ENCODE measurements at regions not wholly inside any gene's neighbourhood (a gene's known extent, or its start where the extent isn't known, plus 50 kb on each side); places are given as distances from the start of the nearest gene placed in this dataset.
A peak's percentile ranks its signal among the peaks of the same experiment; 100 is the strongest.
"Not testable (repeated sequence)": the region's sequence is repeated elsewhere in the genome, so short reads cannot be mapped to it uniquely, and the experiment has no call there.

GRCh38 chr4:187666697-187667494 is 328.7 kb upstream of the ZFP42 start:
- DNase-seq: peak; percentile 65

DNA sequence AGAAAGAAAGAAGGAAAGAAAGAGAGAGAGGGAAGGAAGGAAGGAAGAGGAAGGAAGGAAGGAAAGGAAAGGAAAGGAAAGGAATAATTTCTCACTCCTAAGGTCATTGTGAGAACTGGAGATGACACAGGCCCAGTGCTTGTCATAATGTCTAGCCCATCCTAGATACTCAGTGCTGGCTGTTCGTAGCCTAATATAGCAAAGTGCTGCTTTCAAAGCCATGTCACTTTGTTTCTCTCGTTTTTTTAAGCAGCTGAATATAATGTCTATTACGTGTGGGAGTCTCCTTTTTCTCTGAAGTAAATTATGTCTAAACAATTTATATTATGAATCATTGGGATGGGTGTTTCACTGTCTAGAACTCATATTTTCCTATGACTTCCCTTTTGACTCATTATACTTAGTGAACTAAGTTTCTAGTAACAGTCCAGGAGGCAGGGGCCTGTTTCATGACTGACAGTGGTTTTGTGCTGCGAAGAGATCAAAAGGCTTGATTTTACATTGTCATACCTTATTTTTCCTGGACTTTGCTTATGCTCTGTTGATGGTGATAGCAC is 327.0 kb upstream of the ZFP42 start:
- DNase-seq: no peak

DNA sequence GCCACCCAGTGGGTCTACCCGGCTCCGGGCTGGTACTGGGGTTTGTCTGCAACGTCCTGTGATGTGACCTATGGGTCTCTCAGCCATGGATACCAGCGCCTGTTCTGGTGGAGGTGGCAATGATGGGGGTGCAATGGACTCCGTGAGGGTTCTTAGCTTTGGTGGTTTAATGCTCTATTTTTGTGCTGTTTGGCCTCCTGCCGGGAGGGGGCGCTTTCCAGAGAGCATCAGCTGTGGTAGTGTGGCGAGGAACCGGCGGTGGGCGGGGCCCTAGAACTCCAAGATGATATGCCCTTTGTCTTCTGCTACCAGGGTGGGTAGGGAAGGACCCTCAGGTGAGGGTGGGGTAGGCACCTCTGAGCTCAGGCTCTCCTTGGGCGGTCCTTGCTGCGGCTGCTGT is 324.1 kb upstream of the ZFP42 start:
- not testable (repeated sequence) for DNase-seq

DNA sequence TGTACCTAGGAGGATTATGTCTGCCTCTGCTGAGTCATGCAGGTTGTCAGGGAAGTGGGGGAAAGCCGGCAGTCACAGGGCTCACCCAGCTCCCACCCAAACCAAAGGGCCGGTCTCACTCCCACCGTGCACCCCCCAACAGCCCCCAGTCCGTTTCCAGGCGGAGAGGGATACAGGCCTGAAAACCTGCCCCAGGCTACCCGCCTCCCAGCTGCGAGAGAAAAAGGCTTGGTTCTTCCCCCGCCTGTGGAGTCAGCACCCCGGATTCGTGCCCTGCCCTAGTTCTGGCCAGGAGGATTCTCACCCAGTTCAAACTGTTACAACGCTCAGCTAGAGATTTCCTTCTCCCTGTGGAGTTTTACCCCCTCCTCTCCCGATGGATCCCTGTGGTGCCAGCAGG is 323.6 kb upstream of the ZFP42 start:
- not testable (repeated sequence) for DNase-seq

DNA sequence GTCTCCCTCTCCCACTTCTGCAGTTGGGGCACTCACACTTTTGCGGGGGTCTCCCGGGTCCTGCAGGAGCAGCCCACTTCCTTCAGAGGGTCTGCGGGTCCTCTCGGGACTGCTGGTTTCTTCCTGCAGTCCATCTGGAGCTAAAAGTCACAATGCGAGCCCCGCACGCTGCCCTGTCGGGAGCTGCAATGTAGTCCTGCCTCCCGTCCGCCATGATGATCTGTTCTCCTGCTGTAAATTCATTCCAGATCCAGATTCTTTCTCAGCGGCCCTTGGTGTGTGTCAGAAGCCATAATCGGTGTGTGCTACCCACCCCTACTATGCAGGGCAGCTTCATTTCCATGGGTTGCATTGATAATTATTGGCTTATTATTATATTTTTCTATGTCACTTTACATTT is 323.0 kb upstream of the ZFP42 start:
- not testable (repeated sequence) for DNase-seq

GRCh38 chr4:187679450-187679849 is 316.1 kb upstream of the ZFP42 start:
- DNase-seq: no peak

DNA sequence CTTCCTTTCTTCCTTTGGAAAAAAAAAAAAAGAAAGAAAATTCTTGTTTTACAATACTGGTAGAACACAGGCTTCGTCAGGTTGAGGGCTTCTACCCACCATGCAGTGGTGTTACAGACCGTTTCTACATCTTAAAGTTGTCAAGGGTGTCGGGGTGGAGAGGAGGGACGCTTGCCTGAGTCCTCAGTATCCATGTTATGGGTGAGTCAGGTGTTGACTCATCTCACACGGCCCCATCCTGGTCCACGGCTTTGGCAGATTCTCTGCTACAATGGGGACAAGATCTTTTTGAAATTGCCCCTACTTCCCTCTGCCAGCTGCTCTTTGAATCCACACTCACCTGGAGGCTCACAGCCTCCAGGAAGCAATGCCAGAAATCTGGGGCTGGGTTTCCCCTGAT is 310.3 kb upstream of the ZFP42 start:
- no peak for DNase-seq

DNA sequence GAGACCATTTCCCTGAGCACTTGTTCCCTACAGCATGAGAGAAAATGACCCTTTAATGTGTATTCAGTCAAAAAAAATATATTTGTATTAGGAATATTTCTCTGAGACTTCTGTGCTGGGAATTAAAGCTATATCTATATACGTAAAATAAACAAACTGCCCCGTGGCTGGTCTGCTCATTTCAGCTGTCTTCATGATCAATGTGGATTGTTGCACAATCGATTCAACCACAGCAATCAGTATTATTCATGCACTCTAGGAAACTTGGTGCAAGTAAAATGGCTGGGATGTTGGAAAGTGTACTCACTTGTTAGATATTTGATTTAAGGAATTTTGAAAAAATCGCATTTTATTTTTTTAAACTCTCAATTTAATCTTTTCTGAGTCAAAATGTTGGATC is 307.9 kb upstream of the ZFP42 start:
- no peak for DNase-seq

DNA sequence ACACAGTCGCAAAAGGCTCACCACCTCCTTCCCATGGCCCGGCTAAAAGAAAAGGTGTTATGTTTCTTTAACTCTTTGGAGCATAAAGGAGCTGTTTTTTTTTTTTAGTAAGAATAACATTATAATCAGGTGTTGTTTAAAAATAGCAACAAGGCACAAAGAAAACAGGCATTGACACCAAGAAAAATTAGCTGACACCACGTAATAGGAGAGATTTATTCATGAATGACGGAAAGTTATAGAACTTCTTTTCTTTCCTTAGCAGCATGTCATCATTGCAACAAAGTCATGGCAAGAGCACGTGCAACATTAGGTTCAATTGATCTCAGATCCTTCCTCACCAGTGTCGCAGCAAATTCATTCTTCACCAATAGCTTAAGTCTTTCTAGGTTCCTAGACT is 302.9 kb upstream of the ZFP42 start:
- DNase-seq: no peak

- not testable (repeated sequence) for DNase-seq
Measured at GRCh38 chr4:187695531-187695930, 300.0 kb upstream of the ZFP42 start.

GRCh38 chr4:187711586-187711985 is 284.0 kb upstream of the ZFP42 start:
- no peak for DNase-seq

DNA sequence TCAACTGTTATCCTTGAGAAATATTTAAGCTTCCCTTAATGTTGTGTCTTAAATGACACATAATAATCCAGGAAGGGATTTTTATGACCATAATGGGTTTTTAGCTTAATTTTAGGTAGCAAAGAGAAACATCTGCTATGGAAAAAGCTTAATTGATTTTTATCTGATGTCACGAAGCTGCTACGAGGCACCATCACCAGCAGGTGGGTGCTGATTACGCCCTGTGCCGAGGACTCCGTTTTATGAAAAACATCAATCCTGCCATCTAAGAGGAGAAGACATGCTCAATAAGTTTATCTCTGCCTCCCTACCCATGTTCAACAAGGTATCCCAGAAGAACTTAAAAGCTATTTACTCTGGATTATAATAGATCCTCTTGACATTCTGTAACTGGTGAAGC is 280.6 kb upstream of the ZFP42 start:
- DNase-seq: no peak

DNA sequence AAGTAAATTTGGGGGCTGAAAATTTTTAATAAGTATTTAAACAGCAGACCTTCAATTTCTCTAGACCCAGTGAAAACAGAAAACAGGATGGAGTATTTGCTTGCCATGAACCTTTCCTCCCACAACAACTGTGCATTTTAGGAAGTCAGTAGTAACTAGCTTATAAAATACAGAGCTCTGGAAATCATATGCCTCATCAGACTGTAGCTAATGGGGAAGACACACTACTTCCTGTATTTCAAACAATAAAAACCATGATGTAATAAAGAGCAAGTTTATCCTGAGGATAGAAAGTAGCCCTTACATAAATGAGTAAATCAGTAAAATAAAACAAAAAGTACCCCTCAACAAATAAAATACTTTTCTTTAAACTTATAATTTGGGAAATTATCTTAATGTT is 280.1 kb upstream of the ZFP42 start:
- DNase-seq: no peak

- DNase-seq: peak; percentile 37
Measured at GRCh38 chr4:187724456-187724855, 271.1 kb upstream of the ZFP42 start.

DNA sequence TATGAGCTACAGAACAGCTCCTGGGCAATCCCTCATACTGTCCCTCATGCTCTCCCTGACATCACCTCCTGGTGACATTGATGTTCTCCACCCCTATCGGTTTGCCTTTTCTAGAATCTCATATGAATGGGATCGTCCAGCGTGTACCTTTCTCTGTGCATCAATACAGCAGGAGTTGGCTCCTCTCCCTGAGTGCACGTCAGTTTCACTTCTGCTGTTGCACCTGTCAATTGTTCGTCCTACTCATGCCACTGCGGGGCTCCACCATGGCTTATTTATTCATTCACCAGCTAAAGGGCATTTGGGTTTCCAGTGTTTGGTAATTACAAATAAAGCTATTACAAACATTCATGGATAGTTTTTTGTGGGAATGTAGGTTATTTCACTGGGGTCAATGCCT is 269.1 kb upstream of the ZFP42 start:
- DNase-seq: no peak

GRCh38 chr4:187732524-187732923 is 263.0 kb upstream of the ZFP42 start:
- no peak for DNase-seq

GRCh38 chr4:187739771-187740170 is 255.8 kb upstream of the ZFP42 start:
- no peak for DNase-seq

DNA sequence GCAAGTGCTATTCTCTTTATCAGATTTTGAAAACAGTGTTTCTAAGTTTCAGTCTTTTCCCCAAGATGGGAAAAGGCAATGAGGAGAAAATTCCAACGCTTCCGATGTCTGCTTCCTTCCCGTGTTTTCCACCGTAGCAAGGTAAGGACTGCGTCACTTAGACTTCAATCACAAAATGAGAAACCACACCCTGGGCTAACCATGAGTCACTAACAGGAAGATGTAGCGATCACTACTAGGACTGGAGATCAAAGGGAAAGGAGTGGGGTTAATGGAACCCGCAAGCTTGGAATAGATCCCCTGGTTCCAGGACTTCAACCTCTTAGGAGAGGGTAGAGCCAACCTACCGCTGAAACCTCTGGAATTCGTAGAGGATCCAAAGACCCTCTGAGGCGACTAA is 250.7 kb upstream of the ZFP42 start:
- no peak for DNase-seq

- DNase-seq: not testable (repeated sequence)
Measured at GRCh38 chr4:187750652-187751051, 244.9 kb upstream of the ZFP42 start.

- no peak for DNase-seq
Measured at GRCh38 chr4:187767158-187767557, 228.4 kb upstream of the ZFP42 start.

DNA sequence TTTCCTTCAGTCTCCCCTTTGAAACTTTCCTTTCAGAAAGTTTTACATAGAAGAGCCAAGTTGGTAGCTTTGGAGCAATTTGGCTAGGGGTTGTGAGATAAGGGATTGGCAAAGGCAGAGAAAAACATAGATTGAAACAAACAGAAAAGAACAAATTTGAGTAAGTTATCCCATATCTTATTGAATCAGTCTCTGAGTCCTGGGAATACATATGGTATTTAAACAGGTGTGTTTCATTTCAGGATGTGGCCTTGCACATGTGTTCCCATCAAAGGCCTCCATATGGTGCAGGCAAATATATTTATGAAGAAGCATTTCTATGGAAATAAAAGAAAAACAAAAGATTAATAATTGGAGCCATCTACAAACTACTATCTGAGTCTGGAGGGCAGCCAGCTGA is 227.9 kb upstream of the ZFP42 start:
- DNase-seq: no peak

- DNase-seq: no peak
Measured at GRCh38 chr4:187770345-187770744, 225.2 kb upstream of the ZFP42 start.

DNA sequence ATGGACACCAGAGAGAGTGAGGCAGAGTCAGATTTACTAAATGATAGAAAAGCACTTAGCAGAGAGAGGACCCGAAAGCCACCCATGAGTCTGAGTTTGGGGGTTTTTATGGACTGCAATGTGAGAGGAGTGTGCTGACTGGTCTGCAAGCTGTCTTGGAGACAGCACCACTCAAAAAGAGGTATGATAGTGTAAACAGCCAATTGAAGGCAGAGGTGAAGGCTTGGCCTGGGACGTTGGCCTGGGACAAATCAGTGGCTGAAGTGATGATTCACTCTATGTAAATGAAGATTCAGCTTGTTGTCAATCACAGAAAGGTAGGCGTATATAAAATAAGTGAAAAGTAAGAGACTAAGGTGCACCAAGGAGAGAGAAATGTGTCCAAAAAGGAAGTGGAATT is 217.6 kb upstream of the ZFP42 start:
- no peak for DNase-seq

DNA sequence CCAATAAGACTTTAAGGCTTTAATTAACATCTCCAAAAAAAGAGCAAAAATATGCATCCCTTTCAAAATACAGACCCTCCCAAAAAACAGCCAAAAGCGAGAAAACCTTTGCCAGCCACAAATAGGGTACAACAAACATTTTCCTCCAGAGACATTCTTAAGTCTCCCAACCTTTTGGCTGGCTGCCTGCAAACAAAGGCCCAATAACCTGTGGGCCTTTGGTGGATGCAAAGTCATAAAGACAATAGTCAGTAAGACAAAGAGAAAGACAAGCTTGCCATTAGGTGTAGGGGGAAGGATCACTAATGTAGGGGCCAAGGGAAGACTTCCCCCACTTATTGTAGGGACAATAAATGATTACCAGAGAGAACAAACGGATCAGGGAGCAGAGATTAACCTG is 215.5 kb upstream of the ZFP42 start:
- DNase-seq: no peak

Measured in muscle of arm (tissue), 1 donor.